Hepatocyte (in vitro differentiated cells): ENCODE measurements at regions not wholly inside any gene's neighbourhood (a gene's known extent, or its start where the extent isn't known, plus 50 kb on each side); places are given as distances from the start of the nearest gene placed in this dataset.

Source experiments
- EZH2 ChIP-seq: fragments of 200-600 bp; sonication (generic); IDR thresholded peaks from 2 replicates; pipeline ENCODE4 v1.6.1; 2016; ENCODE audit warnings: antibody characterized with exemption, mild to moderate bottlenecking, borderline replicate concordance
- EZH2phosphoT487 ChIP-seq: fragments of 200-600 bp; sonication (generic); IDR thresholded peaks from one replicate; pipeline ENCODE4 v1.6.1; 2018; ENCODE audit warnings: antibody characterized with exemption, mild to moderate bottlenecking, low read depth, moderate library complexity; ENCODE audit not compliant: unreplicated experiment, severe bottlenecking
- TF ChIP-seq, protein P1 (sequence below): fragments of 200-600 bp; sonication (generic); IDR thresholded peaks from 2 replicates; pipeline ENCODE4 v1.5.1; 2016; ENCODE audit warnings: antibody characterized with exemption, mild to moderate bottlenecking; ENCODE audit not compliant: poor library complexity

DNA sequence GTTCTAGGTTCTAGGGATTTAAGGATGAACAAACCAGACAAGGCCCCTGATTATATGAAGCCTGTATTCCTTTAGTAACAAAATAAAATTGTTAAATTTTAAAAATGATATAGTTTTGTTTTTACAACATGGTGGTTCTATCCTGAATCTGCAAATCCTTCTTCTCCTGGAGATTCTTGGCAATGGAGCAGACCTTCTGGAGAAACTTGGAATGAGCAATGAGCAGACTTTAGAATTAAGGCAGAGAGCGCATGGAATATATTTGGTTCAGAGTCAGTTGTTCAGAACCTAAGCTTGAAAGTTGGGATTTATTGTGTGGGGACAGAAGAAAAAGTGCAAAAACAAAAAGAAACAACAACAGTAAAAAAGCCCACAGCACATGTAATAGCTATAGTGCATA, 381.1 kb downstream of the ADGRL2 start:
- TF ChIP-seq, protein P1, sequence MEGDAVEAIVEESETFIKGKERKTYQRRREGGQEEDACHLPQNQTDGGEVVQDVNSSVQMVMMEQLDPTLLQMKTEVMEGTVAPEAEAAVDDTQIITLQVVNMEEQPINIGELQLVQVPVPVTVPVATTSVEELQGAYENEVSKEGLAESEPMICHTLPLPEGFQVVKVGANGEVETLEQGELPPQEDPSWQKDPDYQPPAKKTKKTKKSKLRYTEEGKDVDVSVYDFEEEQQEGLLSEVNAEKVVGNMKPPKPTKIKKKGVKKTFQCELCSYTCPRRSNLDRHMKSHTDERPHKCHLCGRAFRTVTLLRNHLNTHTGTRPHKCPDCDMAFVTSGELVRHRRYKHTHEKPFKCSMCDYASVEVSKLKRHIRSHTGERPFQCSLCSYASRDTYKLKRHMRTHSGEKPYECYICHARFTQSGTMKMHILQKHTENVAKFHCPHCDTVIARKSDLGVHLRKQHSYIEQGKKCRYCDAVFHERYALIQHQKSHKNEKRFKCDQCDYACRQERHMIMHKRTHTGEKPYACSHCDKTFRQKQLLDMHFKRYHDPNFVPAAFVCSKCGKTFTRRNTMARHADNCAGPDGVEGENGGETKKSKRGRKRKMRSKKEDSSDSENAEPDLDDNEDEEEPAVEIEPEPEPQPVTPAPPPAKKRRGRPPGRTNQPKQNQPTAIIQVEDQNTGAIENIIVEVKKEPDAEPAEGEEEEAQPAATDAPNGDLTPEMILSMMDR, result no peak
- TF ChIP-seq EZH2 (no peak), EZH2phosphoT487 (no peak)
